Vagina (tissue), 2 donors: ENCODE measurements at regions not wholly inside any gene's neighbourhood (a gene's known extent, or its start where the extent isn't known, plus 50 kb on each side); places are given as distances from the start of the nearest gene placed in this dataset.

ENCODE experiments used
- CTCF ChIP-seq, 3 experiments: fragments of 450-650 bp in 2 of 3; fragments of 200-600 bp in 1 of 3; sonication (generic) in 1 of 3; IDR thresholded peaks; one replicate each; pipeline ENCODE4 v1.5.1; 2017 to 2019; ENCODE audit warnings: antibody characterized with exemption in 3 of 3, mild to moderate bottlenecking in 2 of 3, moderate library complexity in 2 of 3
- POLR2A ChIP-seq, 2 donors: fragments of 450-650 bp; IDR thresholded peaks; one replicate each; pipeline ENCODE4 v1.6.1; 2017; ENCODE audit warnings: antibody characterized with exemption in 2 of 2, mild to moderate bottlenecking in 2 of 2, moderate library complexity in 2 of 2

GRCh38 chr10:91357497-91357896 is 52.6 kb upstream of the HECTD2 start:
- no peak for TF ChIP-seq CTCF (IDR thresholded peaks at IDR 0.05)
- no peak for TF ChIP-seq POLR2A (IDR thresholded peaks at IDR 0.05)
